Astrocyte of the cerebellum (primary cell): ENCODE measurements at regions not wholly inside any gene's neighbourhood (a gene's known extent, or its start where the extent isn't known, plus 50 kb on each side); places are given as distances from the start of the nearest gene placed in this dataset.

Experiments
- DNase-seq: peaks from one replicate; pipeline ENCODE4 v3.0.0-alpha.2; 2011; ENCODE audit warnings: low read depth
- H3K4me3 ChIP-seq: 2 replicates; pipeline ENCODE4 v1.5.1; 2011; ENCODE audit warnings: mild to moderate bottlenecking, low read depth, low read length, moderate library complexity
- CTCF ChIP-seq: IDR thresholded peaks from 2 replicates; pipeline ENCODE4 v1.5.1; 2012; ENCODE audit warnings: low read length, low read depth, moderate library complexity, mild to moderate bottlenecking; ENCODE audit errors: missing control alignments
- in situ Hi-C: cut with HindIII; loops from 2 replicates; pipeline ENCODE4 v1.10.0; 2017; ENCODE audit warnings: low sequenced_read_pairs

- no peak for DNase-seq
- in situ Hi-C loops: no loop called here
- TF ChIP-seq CTCF: no peak
- no peak overlapping the region for H3K4me3 ChIP-seq
Measured at GRCh38 chr20:60292001-60292520, 333.8 kb downstream of the CDH26 start.

GRCh38 chr20:60294632-60295031 is 336.4 kb downstream of the CDH26 start:
- in situ Hi-C loops: no loop called here
- no peak for DNase-seq
- TF ChIP-seq CTCF: no peak
- no peak overlapping the region for H3K4me3 ChIP-seq

- in situ Hi-C loops: no loop called here
- DNase-seq: no peak
- H3K4me3 ChIP-seq: no peak overlapping the region
- no peak for TF ChIP-seq CTCF
Measured at GRCh38 chr20:60295214-60295613, 337.0 kb downstream of the CDH26 start.

- TF ChIP-seq CTCF: no peak
- H3K4me3 ChIP-seq: no peak overlapping the region
- in situ Hi-C loops: no loop called here
- DNase-seq: no peak
Measured at GRCh38 chr20:60297649-60298048, 339.4 kb downstream of the CDH26 start.

GRCh38 chr20:60298647-60299046 is 340.4 kb downstream of the CDH26 start:
- TF ChIP-seq CTCF: no peak
- DNase-seq: no peak
- H3K4me3 ChIP-seq: no peak overlapping the region
- in situ Hi-C loops: no loop called here

GRCh38 chr20:60299951-60300350 is 341.7 kb downstream of the CDH26 start:
- DNase-seq: no peak
- TF ChIP-seq CTCF: no peak
- no peak overlapping the region for H3K4me3 ChIP-seq
- in situ Hi-C loops: no loop called here

GRCh38 chr20:60300374-60300773 is 342.2 kb downstream of the CDH26 start:
- no peak overlapping the region for H3K4me3 ChIP-seq
- no peak for DNase-seq
- TF ChIP-seq CTCF: no peak
- in situ Hi-C loops: no loop called here
